ENCODE measurements at regions not wholly inside any gene's neighbourhood (a gene's known extent, or its start where the extent isn't known, plus 50 kb on each side); places are given as distances from the start of the nearest gene placed in this dataset.

DNA sequence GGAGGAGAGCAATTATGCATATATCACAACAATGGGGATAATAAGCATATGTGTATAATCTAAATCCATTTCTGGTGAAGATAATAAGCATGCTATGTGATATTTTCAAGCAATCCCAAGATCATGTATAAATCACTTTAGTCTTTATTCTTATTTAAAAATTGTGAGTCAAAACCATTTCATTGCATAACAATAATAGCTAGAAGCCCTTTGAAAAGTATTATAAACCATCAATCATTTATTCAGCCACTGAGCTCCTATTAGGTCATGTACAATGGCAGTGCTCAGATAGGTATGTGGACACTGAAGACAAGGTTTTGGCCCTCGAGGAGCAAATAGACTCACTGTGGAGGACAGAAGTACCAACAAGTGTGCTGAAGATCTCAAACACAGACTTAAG lies 113.1 kb downstream of the CDCA7 start:
- no peaks in the 10 kb centered on the region for H3K9me3 ChIP-seq (ENCODE audit: control insufficient read depth in 2 of 2, low read length in 2 of 2)
- H3K4me1 ChIP-seq (ENCODE audit: control insufficient read depth in 2 of 2, insufficient read depth in 2 of 2, low read length in 2 of 2), result peaks cover 6 to 7% of the 10 kb centered on the region in 2 donors
- H3K27ac ChIP-seq (ENCODE audit: low read depth in 2 of 2, low read length in 2 of 2), result no peak overlapping the region
- no peaks in the 10 kb centered on the region for H3K27me3 ChIP-seq (ENCODE audit: control insufficient read depth in 2 of 2, insufficient read depth in 2 of 2, low read length in 2 of 2)
- no peaks in the 10 kb centered on the region for H3K36me3 ChIP-seq (ENCODE audit: control insufficient read depth in 2 of 2, insufficient read depth in 2 of 2, low read length in 2 of 2)
- H3K9ac ChIP-seq (ENCODE audit: low read depth in 1 of 2, low read length in 2 of 2), result no peak overlapping the region
- H3K4me3 ChIP-seq (ENCODE audit: low read length in 2 of 2), result no peak overlapping the region

GRCh38 chr2:173468266-173468793 lies 113.7 kb downstream of the CDCA7 start:
- Histone ChIP-seq H3K36me3 (ENCODE audit: control insufficient read depth in 2 of 2, insufficient read depth in 2 of 2, low read length in 2 of 2) (no peaks in the 10 kb centered on the region), H3K27me3 (ENCODE audit: control insufficient read depth in 2 of 2, insufficient read depth in 2 of 2, low read length in 2 of 2) (no peaks in the 10 kb centered on the region), H3K4me3 (ENCODE audit: low read length in 2 of 2) (no peak overlapping the region), H3K4me1 (ENCODE audit: control insufficient read depth in 2 of 2, insufficient read depth in 2 of 2, low read length in 2 of 2) (peaks cover under 1 to 1% of the 10 kb centered on the region in 2 donors), H3K27ac (ENCODE audit: low read depth in 2 of 2, low read length in 2 of 2) (no peak overlapping the region), H3K9me3 (ENCODE audit: control insufficient read depth in 2 of 2, low read length in 2 of 2) (no peaks in the 10 kb centered on the region), H3K9ac (ENCODE audit: low read depth in 1 of 2, low read length in 2 of 2) (no peak overlapping the region)

- no peak overlapping the region for H3K4me3 ChIP-seq (ENCODE audit: low read length in 2 of 2)
- H3K9me3 ChIP-seq (ENCODE audit: control insufficient read depth in 2 of 2, low read length in 2 of 2), result no peaks in the 10 kb centered on the region
- no peak overlapping the region for H3K27ac ChIP-seq (ENCODE audit: low read depth in 2 of 2, low read length in 2 of 2)
- no peaks in the 10 kb centered on the region for H3K4me1 ChIP-seq (ENCODE audit: control insufficient read depth in 2 of 2, insufficient read depth in 2 of 2, low read length in 2 of 2)
- no peaks in the 10 kb centered on the region for H3K27me3 ChIP-seq (ENCODE audit: control insufficient read depth in 2 of 2, insufficient read depth in 2 of 2, low read length in 2 of 2)
- no peak overlapping the region for H3K9ac ChIP-seq (ENCODE audit: low read depth in 1 of 2, low read length in 2 of 2)
- H3K36me3 ChIP-seq (ENCODE audit: control insufficient read depth in 2 of 2, insufficient read depth in 2 of 2, low read length in 2 of 2), result no peaks in the 10 kb centered on the region
Measured at GRCh38 chr2:173472112-173472511, 117.4 kb downstream of the CDCA7 start.

DNA sequence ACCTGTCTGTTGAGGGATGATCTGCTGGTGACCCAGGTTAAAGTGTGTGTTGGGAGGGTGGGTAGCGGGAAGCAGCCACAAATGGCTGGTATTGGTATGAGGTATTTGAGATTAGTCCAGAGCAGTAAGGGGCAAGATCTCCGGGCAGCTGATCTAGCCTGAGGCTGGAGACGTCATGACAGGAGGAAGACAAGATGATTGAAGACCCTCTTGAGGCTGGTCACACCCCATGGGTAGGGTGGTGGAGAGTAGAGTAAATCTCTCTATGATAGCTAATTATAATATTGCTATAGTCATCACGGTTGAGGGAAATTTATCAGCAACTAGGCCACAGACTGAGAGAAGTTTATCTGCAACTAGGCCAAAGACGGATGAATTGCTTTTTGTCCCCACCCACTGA lies 128.5 kb downstream of the CDCA7 start:
- H3K9me3 ChIP-seq (ENCODE audit: control insufficient read depth in 2 of 2, low read length in 2 of 2), result no peaks in the 10 kb centered on the region
- H3K4me1 ChIP-seq (ENCODE audit: control insufficient read depth in 2 of 2, insufficient read depth in 2 of 2, low read length in 2 of 2), result no peaks in the 10 kb centered on the region
- no peaks in the 10 kb centered on the region for H3K27me3 ChIP-seq (ENCODE audit: control insufficient read depth in 2 of 2, insufficient read depth in 2 of 2, low read length in 2 of 2)
- H3K9ac ChIP-seq (ENCODE audit: low read depth in 1 of 2, low read length in 2 of 2), result no peak overlapping the region
- H3K4me3 ChIP-seq (ENCODE audit: low read length in 2 of 2), result no peak overlapping the region
- H3K27ac ChIP-seq (ENCODE audit: low read depth in 2 of 2, low read length in 2 of 2), result no peak overlapping the region
- no peaks in the 10 kb centered on the region for H3K36me3 ChIP-seq (ENCODE audit: control insufficient read depth in 2 of 2, insufficient read depth in 2 of 2, low read length in 2 of 2)

DNA sequence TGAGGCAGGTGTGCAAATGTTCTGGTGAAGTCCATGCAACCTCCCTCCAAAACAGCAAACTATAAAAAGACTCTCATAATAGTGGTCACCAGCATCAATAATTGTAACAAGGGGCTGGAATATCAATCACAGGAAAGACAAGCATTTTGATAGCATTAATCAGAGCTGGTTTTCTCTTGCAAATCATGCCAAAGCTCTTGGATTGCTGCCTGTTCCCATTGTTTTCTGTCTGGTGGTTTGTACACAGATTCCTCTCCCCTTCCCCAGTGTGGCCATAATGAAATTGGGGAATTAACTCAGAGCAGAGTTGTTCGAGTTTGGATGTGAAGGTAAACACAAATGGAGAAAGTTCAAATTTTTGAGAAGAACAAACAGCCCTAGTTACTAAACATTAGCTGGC lies 134.2 kb downstream of the CDCA7 start:
- Histone ChIP-seq H3K4me1 (ENCODE audit: control insufficient read depth in 2 of 2, insufficient read depth in 2 of 2, low read length in 2 of 2) (no peaks in the 10 kb centered on the region), H3K4me3 (ENCODE audit: low read length in 2 of 2) (no peak overlapping the region), H3K9ac (ENCODE audit: low read depth in 1 of 2, low read length in 2 of 2) (no peak overlapping the region), H3K36me3 (ENCODE audit: control insufficient read depth in 2 of 2, insufficient read depth in 2 of 2, low read length in 2 of 2) (no peaks in the 10 kb centered on the region), H3K9me3 (ENCODE audit: control insufficient read depth in 2 of 2, low read length in 2 of 2) (no peaks in the 10 kb centered on the region), H3K27ac (ENCODE audit: low read depth in 2 of 2, low read length in 2 of 2) (no peak overlapping the region), H3K27me3 (ENCODE audit: control insufficient read depth in 2 of 2, insufficient read depth in 2 of 2, low read length in 2 of 2) (no peaks in the 10 kb centered on the region)

- Histone ChIP-seq H3K9me3 (ENCODE audit: control insufficient read depth in 2 of 2, low read length in 2 of 2) (no peaks in the 10 kb centered on the region), H3K27ac (ENCODE audit: low read depth in 2 of 2, low read length in 2 of 2) (no peak overlapping the region), H3K4me1 (ENCODE audit: control insufficient read depth in 2 of 2, insufficient read depth in 2 of 2, low read length in 2 of 2) (no peaks in the 10 kb centered on the region), H3K36me3 (ENCODE audit: control insufficient read depth in 2 of 2, insufficient read depth in 2 of 2, low read length in 2 of 2) (no peaks in the 10 kb centered on the region), H3K9ac (ENCODE audit: low read depth in 1 of 2, low read length in 2 of 2) (no peak overlapping the region), H3K27me3 (ENCODE audit: control insufficient read depth in 2 of 2, insufficient read depth in 2 of 2, low read length in 2 of 2) (no peaks in the 10 kb centered on the region), H3K4me3 (ENCODE audit: low read length in 2 of 2) (no peak overlapping the region)
Measured at GRCh38 chr2:173491418-173491817, 136.7 kb downstream of the CDCA7 start.

- Histone ChIP-seq H3K27me3 (ENCODE audit: control insufficient read depth in 2 of 2, insufficient read depth in 2 of 2, low read length in 2 of 2) (no peaks in the 10 kb centered on the region), H3K36me3 (ENCODE audit: control insufficient read depth in 2 of 2, insufficient read depth in 2 of 2, low read length in 2 of 2) (no peaks in the 10 kb centered on the region), H3K27ac (ENCODE audit: low read depth in 2 of 2, low read length in 2 of 2) (no peak overlapping the region), H3K9me3 (ENCODE audit: control insufficient read depth in 2 of 2, low read length in 2 of 2) (no peaks in the 10 kb centered on the region), H3K4me3 (ENCODE audit: low read length in 2 of 2) (no peak overlapping the region), H3K4me1 (ENCODE audit: control insufficient read depth in 2 of 2, insufficient read depth in 2 of 2, low read length in 2 of 2) (no peaks in the 10 kb centered on the region), H3K9ac (ENCODE audit: low read depth in 1 of 2, low read length in 2 of 2) (no peak overlapping the region)
Measured at GRCh38 chr2:173493874-173494273, 139.2 kb downstream of the CDCA7 start.

DNA sequence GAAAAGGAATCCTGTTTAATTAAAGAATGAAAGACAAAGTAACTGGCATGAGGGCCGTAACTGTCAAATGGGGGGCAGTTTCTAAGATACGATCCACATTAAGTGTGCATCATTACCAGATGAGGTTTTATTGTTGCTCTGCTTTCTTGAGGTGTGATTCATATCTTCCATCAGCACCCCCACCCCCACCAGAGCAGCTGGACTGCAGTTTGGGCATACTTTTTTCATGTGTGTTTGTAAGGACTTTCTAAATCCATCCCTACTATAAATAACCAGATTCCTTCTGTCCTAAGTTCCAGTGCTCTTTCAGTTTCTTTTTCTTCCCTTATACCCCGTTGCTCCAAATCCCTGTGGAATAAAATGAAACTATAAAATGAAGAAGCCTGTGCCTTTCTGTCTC lies 142.1 kb downstream of the CDCA7 start:
- Histone ChIP-seq H3K27ac (ENCODE audit: low read depth in 2 of 2, low read length in 2 of 2) (no peak overlapping the region), H3K9ac (ENCODE audit: low read depth in 1 of 2, low read length in 2 of 2) (no peak overlapping the region), H3K36me3 (ENCODE audit: control insufficient read depth in 2 of 2, insufficient read depth in 2 of 2, low read length in 2 of 2) (no peaks in the 10 kb centered on the region), H3K27me3 (ENCODE audit: control insufficient read depth in 2 of 2, insufficient read depth in 2 of 2, low read length in 2 of 2) (no peaks in the 10 kb centered on the region), H3K4me1 (ENCODE audit: control insufficient read depth in 2 of 2, insufficient read depth in 2 of 2, low read length in 2 of 2) (no peaks in the 10 kb centered on the region), H3K4me3 (ENCODE audit: low read length in 2 of 2) (no peak overlapping the region), H3K9me3 (ENCODE audit: control insufficient read depth in 2 of 2, low read length in 2 of 2) (no peaks in the 10 kb centered on the region)

DNA sequence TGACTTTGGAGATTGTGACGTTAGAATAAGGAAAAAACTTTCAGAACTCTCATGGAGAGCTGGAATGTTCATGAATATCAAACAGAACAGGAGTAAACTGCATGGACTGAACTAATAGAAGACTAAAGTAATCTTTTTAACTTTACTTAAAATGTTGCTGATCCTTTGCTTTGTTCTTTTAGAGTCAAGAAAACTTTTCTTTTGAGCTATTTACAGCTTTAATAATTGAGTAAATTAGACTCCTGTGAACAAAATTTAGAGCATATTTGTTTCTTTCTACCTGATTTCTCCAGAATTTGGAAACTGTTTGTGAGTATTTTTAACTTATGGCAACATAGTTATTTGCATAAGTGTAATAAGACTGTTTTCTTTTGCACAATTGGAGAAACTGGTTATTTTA lies 146.3 kb downstream of the CDCA7 start:
- no peak overlapping the region for H3K27ac ChIP-seq (ENCODE audit: low read depth in 2 of 2, low read length in 2 of 2)
- H3K9me3 ChIP-seq (ENCODE audit: control insufficient read depth in 2 of 2, low read length in 2 of 2), result no peaks in the 10 kb centered on the region
- no peak overlapping the region for H3K4me3 ChIP-seq (ENCODE audit: low read length in 2 of 2)
- no peak overlapping the region for H3K9ac ChIP-seq (ENCODE audit: low read depth in 1 of 2, low read length in 2 of 2)
- no peaks in the 10 kb centered on the region for H3K4me1 ChIP-seq (ENCODE audit: control insufficient read depth in 2 of 2, insufficient read depth in 2 of 2, low read length in 2 of 2)
- H3K27me3 ChIP-seq (ENCODE audit: control insufficient read depth in 2 of 2, insufficient read depth in 2 of 2, low read length in 2 of 2), result no peaks in the 10 kb centered on the region
- H3K36me3 ChIP-seq (ENCODE audit: control insufficient read depth in 2 of 2, insufficient read depth in 2 of 2, low read length in 2 of 2), result no peaks in the 10 kb centered on the region

GRCh38 chr2:173502296-173502695 lies 147.6 kb downstream of the CDCA7 start:
- Histone ChIP-seq H3K4me1 (ENCODE audit: control insufficient read depth in 2 of 2, insufficient read depth in 2 of 2, low read length in 2 of 2) (no peaks in the 10 kb centered on the region), H3K9ac (ENCODE audit: low read depth in 1 of 2, low read length in 2 of 2) (no peak overlapping the region), H3K27me3 (ENCODE audit: control insufficient read depth in 2 of 2, insufficient read depth in 2 of 2, low read length in 2 of 2) (no peaks in the 10 kb centered on the region), H3K36me3 (ENCODE audit: control insufficient read depth in 2 of 2, insufficient read depth in 2 of 2, low read length in 2 of 2) (no peaks in the 10 kb centered on the region), H3K4me3 (ENCODE audit: low read length in 2 of 2) (no peak overlapping the region), H3K9me3 (ENCODE audit: control insufficient read depth in 2 of 2, low read length in 2 of 2) (no peaks in the 10 kb centered on the region), H3K27ac (ENCODE audit: low read depth in 2 of 2, low read length in 2 of 2) (no peak overlapping the region)

GRCh38 chr2:173511357-173511756 lies 156.7 kb downstream of the CDCA7 start:
- Histone ChIP-seq H3K27ac (ENCODE audit: low read depth in 2 of 2, low read length in 2 of 2) (no peak overlapping the region), H3K4me1 (ENCODE audit: control insufficient read depth in 2 of 2, insufficient read depth in 2 of 2, low read length in 2 of 2) (peaks cover 0 to 3% of the 10 kb centered on the region in 2 donors), H3K36me3 (ENCODE audit: control insufficient read depth in 2 of 2, insufficient read depth in 2 of 2, low read length in 2 of 2) (no peaks in the 10 kb centered on the region), H3K9me3 (ENCODE audit: control insufficient read depth in 2 of 2, low read length in 2 of 2) (no peaks in the 10 kb centered on the region), H3K9ac (ENCODE audit: low read depth in 1 of 2, low read length in 2 of 2) (no peak overlapping the region), H3K4me3 (ENCODE audit: low read length in 2 of 2) (no peak overlapping the region), H3K27me3 (ENCODE audit: control insufficient read depth in 2 of 2, insufficient read depth in 2 of 2, low read length in 2 of 2) (no peaks in the 10 kb centered on the region)

Data from mucosa of rectum (tissue), 2 donors.